ENCODE measurements at regions not wholly inside any gene's neighbourhood (a gene's known extent, or its start where the extent isn't known, plus 50 kb on each side); places are given as distances from the start of the nearest gene placed in this dataset.

- DNase-seq = no peak
Measured at GRCh38 chr6:130314271-130314670, 51.5 kb upstream of the TMEM200A start.

- DNase-seq = no peak
Measured at GRCh38 chr6:130313206-130313605, 52.6 kb upstream of the TMEM200A start.

- DNase-seq = no peak
Measured at GRCh38 chr6:130309028-130309427, 56.8 kb upstream of the TMEM200A start.

- DNase-seq = no peak
Measured at GRCh38 chr6:130307752-130308361, 58.0 kb upstream of the TMEM200A start.

DNA sequence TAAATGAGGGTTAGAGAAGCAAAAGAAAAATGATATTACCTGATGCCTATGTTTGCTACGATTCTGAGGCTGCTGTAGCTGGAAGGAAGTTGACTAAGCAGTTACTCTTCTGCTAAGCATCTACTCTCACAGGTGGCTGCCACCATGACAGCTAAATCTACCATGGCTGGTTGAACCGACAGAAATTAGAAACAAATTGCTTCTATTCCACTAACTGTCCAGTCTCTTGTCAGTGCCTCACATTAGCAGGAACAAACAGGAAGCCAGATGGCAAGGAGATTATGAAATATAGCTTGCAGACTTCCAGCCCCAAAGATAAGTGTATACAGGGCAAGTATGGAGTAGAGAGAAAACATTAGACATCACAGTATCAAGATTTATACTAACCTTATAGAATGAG, 59.4 kb upstream of the TMEM200A start:
- peak; percentile 48 for DNase-seq

DNA sequence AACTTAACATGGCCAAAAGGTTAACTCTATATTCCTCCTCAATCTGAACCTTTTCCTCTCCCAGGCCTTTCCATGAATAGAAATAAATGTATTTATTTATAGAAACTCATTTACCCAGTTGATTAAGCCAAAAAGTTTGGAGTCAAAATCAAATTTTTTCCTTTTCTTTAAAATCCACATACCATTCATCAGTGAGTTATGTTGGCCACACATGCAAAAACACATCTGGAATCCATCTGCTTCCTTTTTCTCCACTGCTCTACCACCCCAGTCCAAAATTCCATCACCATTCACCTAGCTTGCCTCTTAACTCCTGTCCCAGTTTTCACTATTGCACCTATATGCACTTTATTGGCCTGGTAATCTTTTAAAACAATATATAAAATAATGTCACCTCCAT, 62.4 kb upstream of the TMEM200A start:
- no peak for DNase-seq

DNA sequence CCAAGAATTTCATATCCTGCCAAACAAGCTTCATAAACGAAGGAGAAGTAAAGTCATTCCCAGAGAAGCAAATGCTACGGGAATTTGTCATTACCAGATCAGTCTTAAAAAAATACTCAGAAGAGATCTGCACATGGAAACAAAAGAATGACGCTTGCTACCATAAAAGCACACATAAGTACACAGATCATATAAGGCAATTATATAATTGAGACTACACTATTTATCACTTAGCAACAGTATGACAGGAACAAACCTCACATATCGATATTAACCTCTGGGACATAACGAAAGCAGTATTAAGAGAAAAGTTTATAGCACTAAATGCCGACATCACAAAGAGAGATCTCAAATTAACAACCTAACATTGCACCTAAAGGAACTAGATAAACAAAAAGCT, 67.6 kb upstream of the TMEM200A start:
- no peak for DNase-seq

GRCh38 chr6:130296854-130297253, 69.0 kb upstream of the TMEM200A start:
- DNase-seq = peak; percentile 8

- peak; percentile 67 for DNase-seq
Measured at GRCh38 chr6:130293800-130294199, 71.0 kb upstream of the SAMD3 start.

DNA sequence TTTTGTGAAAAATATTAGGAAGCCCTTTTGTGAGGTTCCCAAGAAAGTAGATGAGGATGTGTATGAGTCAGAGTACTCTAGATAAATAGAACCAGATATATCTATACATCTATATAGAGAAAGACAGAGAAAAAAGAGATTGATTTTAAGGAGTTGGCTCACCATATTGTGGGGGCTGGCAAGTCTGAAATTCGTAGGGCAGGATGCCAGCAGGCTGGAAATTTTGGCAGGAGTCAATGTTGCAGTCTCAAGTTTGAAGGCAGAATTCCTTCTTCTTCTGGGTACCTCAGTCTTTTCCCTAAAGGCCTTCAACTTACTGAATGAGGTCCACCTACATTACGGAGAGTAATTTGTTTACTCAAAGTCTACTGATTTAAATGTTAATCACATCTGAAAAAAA, 65.3 kb upstream of the SAMD3 start:
- DNase-seq = no peak

DNA sequence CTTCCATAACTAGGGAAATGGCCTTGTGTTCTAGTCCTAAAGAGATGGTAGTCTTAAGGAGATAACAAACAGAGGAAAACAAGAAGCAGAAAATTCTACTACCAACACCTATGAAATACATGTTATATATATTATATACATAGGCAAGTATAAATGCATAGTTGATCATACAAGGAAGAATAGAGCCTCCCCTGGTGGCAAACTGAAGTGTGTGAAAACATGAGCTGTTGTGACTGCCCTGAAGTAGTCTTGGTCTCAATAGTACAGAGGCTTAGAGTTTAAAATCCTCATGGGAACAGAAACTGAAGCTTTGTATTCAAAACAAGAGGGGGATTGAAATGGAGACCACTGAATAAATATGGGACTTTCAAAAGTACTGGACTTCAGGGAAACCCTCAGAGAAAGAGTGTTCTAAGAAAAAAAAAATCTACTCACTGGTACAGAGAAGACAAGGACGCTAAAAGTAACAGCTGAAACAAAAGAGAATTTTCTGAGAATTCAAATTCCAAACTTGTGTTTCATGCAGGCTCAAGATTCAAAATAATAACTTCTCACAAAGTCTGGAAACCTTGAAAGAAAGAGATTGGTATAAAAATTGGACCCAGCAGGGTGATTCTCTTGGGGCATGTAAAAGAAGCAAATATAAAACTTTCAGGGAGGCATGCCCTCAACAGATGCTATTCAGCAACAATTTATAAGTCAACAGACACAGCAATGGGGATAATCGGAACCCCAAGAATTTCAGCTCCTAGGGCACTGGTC, 59.7 kb upstream of the SAMD3 start:
- peak; percentile 80 for DNase-seq

DNA sequence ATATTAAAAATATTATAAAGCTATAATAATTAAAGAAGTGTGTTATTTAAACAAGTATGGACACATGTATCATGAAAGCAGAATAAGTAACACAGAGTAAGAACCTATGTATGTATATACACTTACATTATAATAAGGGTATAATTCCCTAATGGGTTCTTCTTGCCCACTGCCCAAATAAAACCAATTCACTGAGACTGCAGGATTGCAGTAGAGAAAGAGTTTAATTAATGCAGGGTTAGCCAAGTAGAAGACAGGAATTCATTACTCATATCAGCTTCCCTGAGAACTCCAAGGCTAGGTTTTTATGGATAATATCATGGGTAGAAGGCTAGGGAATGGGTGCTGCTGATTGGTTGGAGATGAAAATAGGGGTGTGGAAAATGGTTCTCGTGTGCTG, 53.8 kb upstream of the SAMD3 start:
- no peak for DNase-seq

- no peak for DNase-seq
Measured at GRCh38 chr6:130274007-130274406, 51.3 kb upstream of the SAMD3 start.

Measured in hematopoietic multipotent progenitor cell treated with erythropoietin and hydrocortisone succinate and interleukin-3 and kit ligand, for 6 days (in vitro differentiated cells).